ENCODE measurements at regions not wholly inside any gene's neighbourhood (a gene's known extent, or its start where the extent isn't known, plus 50 kb on each side); places are given as distances from the start of the nearest gene placed in this dataset.

- TF ChIP-seq CTCF (IDR thresholded peaks at IDR 0.05; ENCODE audit: low read depth, low read length, poor library complexity, severe bottlenecking) = no peak
- no peak for TF ChIP-seq EZH2phosphoT487 (IDR thresholded peaks at IDR 0.05; ENCODE audit: borderline replicate concordance, low read length)
Observed at GRCh38 chr6:19002976-19003560, 615.9 kb downstream of the RNF144B start.
